Ascending aorta (tissue), 2 donors: ENCODE measurements at regions not wholly inside any gene's neighbourhood (a gene's known extent, or its start where the extent isn't known, plus 50 kb on each side); places are given as distances from the start of the nearest gene placed in this dataset.

Source experiments
- DNase-seq, 2 donors: peaks; one replicate each; pipeline ENCODE4 v3.0.0-alpha.2; 2019; ENCODE audit warnings: low spot score in 2 of 2
- H3K27ac ChIP-seq, 2 donors: fragments of 200-600 bp; sonication (generic); one replicate each; pipeline ENCODE4 v1.5.1; 2016 to 2017; ENCODE audit warnings: mild to moderate bottlenecking in 1 of 2
- H3K27me3 ChIP-seq: fragments of 200-600 bp; sonication (generic); one replicate; pipeline ENCODE4 v1.5.1; 2017
- H3K36me3 ChIP-seq, 2 donors: fragments of 200-600 bp; sonication (generic); one replicate each; pipeline ENCODE4 v1.5.1; 2016
- H3K4me1 ChIP-seq, 2 donors: fragments of 200-600 bp; sonication (generic); one replicate each; pipeline ENCODE4 v1.5.1; 2016 to 2017; ENCODE audit warnings: mild to moderate bottlenecking in 1 of 2
- H3K4me3 ChIP-seq, 2 donors: fragments of 200-600 bp; sonication (generic); one replicate each; pipeline ENCODE4 v1.5.1; 2016 to 2017; ENCODE audit warnings: mild to moderate bottlenecking in 1 of 2
- H3K9me3 ChIP-seq, 2 donors: fragments of 200-600 bp; sonication (generic); one replicate each; pipeline ENCODE4 v1.5.1; 2016
- intact Hi-C: fragments of 100-400 bp; cut with DNase I; formaldehyde crosslinking; loops from one replicate; pipeline ENCODE4 v1.15.1; 2023
- TF ChIP-seq, protein P1 (sequence below), 3 experiments: fragments of 200-600 bp in 2 of 3; fragments of 450-650 bp in 1 of 3; sonication (generic) in 2 of 3; IDR thresholded peaks; one replicate each; pipeline ENCODE4 v1.5.1; 2016 to 2019; ENCODE audit warnings: antibody characterized with exemption in 3 of 3, mild to moderate bottlenecking in 1 of 3, moderate library complexity in 1 of 3

- H3K36me3 ChIP-seq: no peaks in the 10 kb centered on the region
- H3K27me3 ChIP-seq: no peaks in the 10 kb centered on the region
- intact Hi-C loops: no loop called here
- TF ChIP-seq, protein P1, sequence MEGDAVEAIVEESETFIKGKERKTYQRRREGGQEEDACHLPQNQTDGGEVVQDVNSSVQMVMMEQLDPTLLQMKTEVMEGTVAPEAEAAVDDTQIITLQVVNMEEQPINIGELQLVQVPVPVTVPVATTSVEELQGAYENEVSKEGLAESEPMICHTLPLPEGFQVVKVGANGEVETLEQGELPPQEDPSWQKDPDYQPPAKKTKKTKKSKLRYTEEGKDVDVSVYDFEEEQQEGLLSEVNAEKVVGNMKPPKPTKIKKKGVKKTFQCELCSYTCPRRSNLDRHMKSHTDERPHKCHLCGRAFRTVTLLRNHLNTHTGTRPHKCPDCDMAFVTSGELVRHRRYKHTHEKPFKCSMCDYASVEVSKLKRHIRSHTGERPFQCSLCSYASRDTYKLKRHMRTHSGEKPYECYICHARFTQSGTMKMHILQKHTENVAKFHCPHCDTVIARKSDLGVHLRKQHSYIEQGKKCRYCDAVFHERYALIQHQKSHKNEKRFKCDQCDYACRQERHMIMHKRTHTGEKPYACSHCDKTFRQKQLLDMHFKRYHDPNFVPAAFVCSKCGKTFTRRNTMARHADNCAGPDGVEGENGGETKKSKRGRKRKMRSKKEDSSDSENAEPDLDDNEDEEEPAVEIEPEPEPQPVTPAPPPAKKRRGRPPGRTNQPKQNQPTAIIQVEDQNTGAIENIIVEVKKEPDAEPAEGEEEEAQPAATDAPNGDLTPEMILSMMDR (IDR thresholded peaks at IDR 0.05): no peak
- H3K4me3 ChIP-seq: no peak overlapping the region
- H3K4me1 ChIP-seq: peaks cover 0 to 5% of the 10 kb centered on the region in 2 donors
- peaks cover 0 to 5% of the 10 kb centered on the region in 2 donors for H3K9me3 ChIP-seq
- DNase-seq: no peak
- H3K27ac ChIP-seq: no peak overlapping the region
These were observed 205.5 kb upstream of the TGFBR2 start for GRCh38 chr3:30400926-30401325.

DNA sequence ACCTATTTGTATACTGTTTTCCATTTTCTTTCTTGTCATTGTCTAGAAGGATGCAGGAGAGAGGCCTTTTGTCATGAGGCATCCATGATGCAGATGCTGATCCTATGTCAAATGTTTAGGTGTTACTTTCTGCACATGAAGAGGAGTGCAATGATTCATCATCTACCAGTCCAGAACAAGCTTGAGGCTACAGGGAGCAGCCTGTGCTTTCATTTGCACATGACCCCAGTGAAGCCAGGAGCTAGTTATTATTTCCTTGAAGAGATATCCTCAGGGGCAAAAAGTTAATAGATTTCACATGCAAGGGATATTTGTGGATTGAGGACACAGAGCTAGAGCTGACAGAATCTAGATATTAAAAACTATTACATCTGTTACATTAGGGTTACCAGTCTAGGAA lies 204.4 kb upstream of the TGFBR2 start:
- H3K9me3 ChIP-seq: peaks cover 0 to 5% of the 10 kb centered on the region in 2 donors
- no peak overlapping the region for H3K4me3 ChIP-seq
- intact Hi-C loops: no loop called here
- no peak overlapping the region for H3K27ac ChIP-seq
- no peaks in the 10 kb centered on the region for H3K36me3 ChIP-seq
- DNase-seq: no peak
- H3K4me1 ChIP-seq: peaks cover 0 to 5% of the 10 kb centered on the region in 2 donors
- TF ChIP-seq, protein P1 (IDR thresholded peaks at IDR 0.05): no peak
- no peaks in the 10 kb centered on the region for H3K27me3 ChIP-seq

DNA sequence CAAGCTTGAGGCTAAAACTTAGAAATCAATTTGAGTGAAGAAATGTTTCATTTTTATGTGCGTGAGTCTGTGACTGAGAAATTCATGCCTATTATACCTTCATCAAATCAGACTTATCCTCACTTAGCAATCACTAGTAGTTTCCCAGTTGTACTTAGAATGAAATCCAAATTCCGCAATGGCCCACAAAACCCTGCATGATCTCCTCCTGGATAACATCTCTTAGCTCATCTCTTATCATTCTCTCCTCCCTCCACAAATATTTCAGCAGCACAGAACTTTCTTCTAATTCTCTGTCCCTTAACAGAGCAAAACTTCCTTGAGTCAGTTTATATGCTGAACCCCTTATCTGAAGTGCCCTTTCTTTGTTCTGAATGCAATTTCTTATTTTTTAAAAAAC lies 198.8 kb upstream of the TGFBR2 start:
- intact Hi-C loops: no loop called here
- Histone ChIP-seq H3K9me3 (no peaks in the 10 kb centered on the region), H3K4me3 (no peak overlapping the region), H3K36me3 (no peaks in the 10 kb centered on the region), H3K27ac (no peak overlapping the region), H3K27me3 (no peaks in the 10 kb centered on the region), H3K4me1 (no peaks in the 10 kb centered on the region)
- TF ChIP-seq, protein P1 (IDR thresholded peaks at IDR 0.05): no peak
- DNase-seq: no peak

GRCh38 chr3:30408105-30408557 lies 198.3 kb upstream of the TGFBR2 start:
- TF ChIP-seq, protein P1 (IDR thresholded peaks at IDR 0.05): no peak
- intact Hi-C loops: no loop called here
- H3K4me3 ChIP-seq: no peak overlapping the region
- H3K9me3 ChIP-seq: no peaks in the 10 kb centered on the region
- no peaks in the 10 kb centered on the region for H3K36me3 ChIP-seq
- no peak for DNase-seq
- H3K27ac ChIP-seq: no peak overlapping the region
- H3K27me3 ChIP-seq: no peaks in the 10 kb centered on the region
- H3K4me1 ChIP-seq: no peaks in the 10 kb centered on the region

- H3K4me3 ChIP-seq: no peak overlapping the region
- TF ChIP-seq, protein P1 (IDR thresholded peaks at IDR 0.05): no peak
- H3K4me1 ChIP-seq: no peaks in the 10 kb centered on the region
- DNase-seq: no peak
- no peaks in the 10 kb centered on the region for H3K27me3 ChIP-seq
- H3K27ac ChIP-seq: no peak overlapping the region
- no peaks in the 10 kb centered on the region for H3K9me3 ChIP-seq
- intact Hi-C loops: no loop called here
- no peaks in the 10 kb centered on the region for H3K36me3 ChIP-seq
These were observed 188.0 kb upstream of the TGFBR2 start for GRCh38 chr3:30418443-30418842.

DNA sequence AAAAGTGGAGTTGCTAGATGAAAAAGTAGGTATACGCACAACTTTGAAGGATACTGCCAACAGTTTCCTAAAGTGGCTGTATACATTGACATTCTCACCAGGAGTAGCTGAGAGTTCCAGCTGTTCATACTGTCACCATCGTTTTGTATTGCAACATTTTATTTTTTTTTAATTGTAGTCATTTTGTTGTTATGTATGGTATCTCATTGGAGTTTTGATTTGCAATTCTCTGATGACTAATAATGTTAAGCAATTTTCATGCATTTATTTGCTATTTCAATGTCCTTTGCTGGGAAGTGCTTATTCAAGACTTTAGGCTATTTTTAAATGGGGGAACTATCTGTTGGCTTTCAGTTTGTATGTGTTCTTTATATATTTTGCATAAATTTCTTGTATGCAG lies 185.1 kb upstream of the TGFBR2 start:
- no peaks in the 10 kb centered on the region for H3K36me3 ChIP-seq
- H3K4me1 ChIP-seq: peaks cover 0 to 2% of the 10 kb centered on the region in 2 donors
- intact Hi-C loops: no loop called here
- H3K9me3 ChIP-seq: no peaks in the 10 kb centered on the region
- H3K4me3 ChIP-seq: no peak overlapping the region
- no peak overlapping the region for H3K27ac ChIP-seq
- TF ChIP-seq, protein P1 (IDR thresholded peaks at IDR 0.05): no peak
- H3K27me3 ChIP-seq: no peaks in the 10 kb centered on the region
- DNase-seq: no peak
